ENCODE measurements at regions not wholly inside any gene's neighbourhood (a gene's known extent, or its start where the extent isn't known, plus 50 kb on each side); places are given as distances from the start of the nearest gene placed in this dataset.

DNA sequence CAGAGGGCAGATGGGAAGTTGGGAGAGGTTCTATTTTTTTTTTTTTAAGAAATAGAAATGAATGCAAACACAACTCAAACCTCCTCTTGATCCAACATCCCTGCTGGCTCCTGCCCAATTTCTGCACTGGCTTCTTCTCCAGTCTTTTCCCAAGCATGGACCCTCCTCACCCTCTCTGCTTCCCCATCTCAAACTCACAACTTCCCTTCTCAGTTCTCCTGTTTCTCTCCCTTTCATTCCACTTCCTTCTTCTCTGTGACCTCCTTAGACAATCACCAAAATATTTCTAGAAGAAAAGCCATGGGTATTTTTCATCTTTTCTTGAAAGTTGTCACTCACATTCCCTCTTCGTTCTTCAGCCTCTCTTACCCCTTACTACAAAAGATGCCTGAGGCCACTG lies 85.2 kb upstream of the VPREB1 start:
- H3K9me3 ChIP-seq = no peaks in the 10 kb centered on the region
- peaks cover 10% of the 10 kb centered on the region for H3K27me3 Mint-ChIP-seq (ENCODE audit: insufficient read depth, unreplicated experiment)
- no TSS peak for BruUV-seq (replicated peaks)
- H3K4me1 Mint-ChIP-seq (ENCODE audit: low read depth, unreplicated experiment) = no peaks in the 10 kb centered on the region
- no peaks in the 10 kb centered on the region for H3K36me3 Mint-ChIP-seq (ENCODE audit: insufficient read depth, unreplicated experiment)
- no peaks in the 10 kb centered on the region for H3K27me3 ChIP-seq (replicated peaks; ENCODE audit: control insufficient read depth, insufficient read depth, low read length)
- ChIA-PET CTCF (no interaction called here), POLR2A (no interaction called here)
- TF ChIP-seq, protein P1, sequence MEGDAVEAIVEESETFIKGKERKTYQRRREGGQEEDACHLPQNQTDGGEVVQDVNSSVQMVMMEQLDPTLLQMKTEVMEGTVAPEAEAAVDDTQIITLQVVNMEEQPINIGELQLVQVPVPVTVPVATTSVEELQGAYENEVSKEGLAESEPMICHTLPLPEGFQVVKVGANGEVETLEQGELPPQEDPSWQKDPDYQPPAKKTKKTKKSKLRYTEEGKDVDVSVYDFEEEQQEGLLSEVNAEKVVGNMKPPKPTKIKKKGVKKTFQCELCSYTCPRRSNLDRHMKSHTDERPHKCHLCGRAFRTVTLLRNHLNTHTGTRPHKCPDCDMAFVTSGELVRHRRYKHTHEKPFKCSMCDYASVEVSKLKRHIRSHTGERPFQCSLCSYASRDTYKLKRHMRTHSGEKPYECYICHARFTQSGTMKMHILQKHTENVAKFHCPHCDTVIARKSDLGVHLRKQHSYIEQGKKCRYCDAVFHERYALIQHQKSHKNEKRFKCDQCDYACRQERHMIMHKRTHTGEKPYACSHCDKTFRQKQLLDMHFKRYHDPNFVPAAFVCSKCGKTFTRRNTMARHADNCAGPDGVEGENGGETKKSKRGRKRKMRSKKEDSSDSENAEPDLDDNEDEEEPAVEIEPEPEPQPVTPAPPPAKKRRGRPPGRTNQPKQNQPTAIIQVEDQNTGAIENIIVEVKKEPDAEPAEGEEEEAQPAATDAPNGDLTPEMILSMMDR (IDR thresholded peaks at IDR 0.05; ENCODE audit: insufficient read depth in 1 of 2, low read depth in 1 of 2, low read length in 1 of 2, severe bottlenecking in 1 of 2, unreplicated experiment in 1 of 2) = no peak
- DNase-seq = no peak
- H3K9me3 Mint-ChIP-seq (ENCODE audit: unreplicated experiment) = no peaks in the 10 kb centered on the region
- no peak overlapping the region for H3K4me3 ChIP-seq (ENCODE audit: low read depth, low read length)
- H3K36me3 ChIP-seq (ENCODE audit: control insufficient read depth, insufficient read depth, low read length) = no peaks in the 10 kb centered on the region
- intact Hi-C loops (cut with micrococcal nuclease; ENCODE audit: unreplicated experiment) = no loop called here
- H3K4me3 Mint-ChIP-seq (ENCODE audit: unreplicated experiment) = no peak overlapping the region
- no peaks in the 10 kb centered on the region for H3K4me1 ChIP-seq
- H3K27ac Mint-ChIP-seq (ENCODE audit: unreplicated experiment) = no peak overlapping the region

DNA sequence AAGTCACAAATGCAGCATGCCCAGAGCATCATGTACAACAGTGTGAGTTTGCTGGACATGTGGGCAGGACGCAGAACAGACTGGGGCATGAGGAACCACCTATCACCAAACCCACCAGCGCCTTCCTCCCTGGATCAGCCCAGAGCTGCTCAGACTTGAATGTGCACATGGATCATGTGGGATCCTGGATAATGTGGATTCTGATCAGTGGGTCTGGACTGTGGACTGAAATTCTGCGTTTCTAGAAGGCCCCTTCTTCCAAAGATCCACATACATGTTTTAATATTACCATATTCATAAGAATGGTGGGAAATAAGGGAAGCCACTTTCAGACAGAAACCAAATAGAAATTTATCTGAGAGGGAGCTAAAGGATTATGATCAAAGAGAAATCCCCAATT lies 85.6 kb upstream of the VPREB1 start:
- no TSS peak for BruUV-seq (replicated peaks)
- Histone ChIP-seq H3K36me3 (ENCODE audit: control insufficient read depth, insufficient read depth, low read length) (no peaks in the 10 kb centered on the region), H3K4me3 (ENCODE audit: low read depth, low read length) (no peak overlapping the region), H3K4me1 (no peaks in the 10 kb centered on the region), H3K27me3 (replicated peaks; ENCODE audit: control insufficient read depth, insufficient read depth, low read length) (no peaks in the 10 kb centered on the region), H3K9me3 (no peaks in the 10 kb centered on the region)
- POLR2A ChIA-PET = no interaction called here
- Mint-ChIP-seq H3K9me3 (ENCODE audit: unreplicated experiment) (no peaks in the 10 kb centered on the region), H3K36me3 (ENCODE audit: insufficient read depth, unreplicated experiment) (no peaks in the 10 kb centered on the region), H3K4me3 (ENCODE audit: unreplicated experiment) (no peak overlapping the region), H3K27me3 (ENCODE audit: insufficient read depth, unreplicated experiment) (peaks cover 10% of the 10 kb centered on the region), H3K4me1 (ENCODE audit: low read depth, unreplicated experiment) (no peaks in the 10 kb centered on the region), H3K27ac (ENCODE audit: unreplicated experiment) (no peak overlapping the region)
- intact Hi-C loops (cut with micrococcal nuclease; ENCODE audit: unreplicated experiment) = no loop called here
- TF ChIP-seq, protein P1 (IDR thresholded peaks at IDR 0.05; ENCODE audit: insufficient read depth in 1 of 2, low read depth in 1 of 2, low read length in 1 of 2, severe bottlenecking in 1 of 2, unreplicated experiment in 1 of 2) = no peak
- CTCF ChIA-PET = no interaction called here
- DNase-seq = no peak

DNA sequence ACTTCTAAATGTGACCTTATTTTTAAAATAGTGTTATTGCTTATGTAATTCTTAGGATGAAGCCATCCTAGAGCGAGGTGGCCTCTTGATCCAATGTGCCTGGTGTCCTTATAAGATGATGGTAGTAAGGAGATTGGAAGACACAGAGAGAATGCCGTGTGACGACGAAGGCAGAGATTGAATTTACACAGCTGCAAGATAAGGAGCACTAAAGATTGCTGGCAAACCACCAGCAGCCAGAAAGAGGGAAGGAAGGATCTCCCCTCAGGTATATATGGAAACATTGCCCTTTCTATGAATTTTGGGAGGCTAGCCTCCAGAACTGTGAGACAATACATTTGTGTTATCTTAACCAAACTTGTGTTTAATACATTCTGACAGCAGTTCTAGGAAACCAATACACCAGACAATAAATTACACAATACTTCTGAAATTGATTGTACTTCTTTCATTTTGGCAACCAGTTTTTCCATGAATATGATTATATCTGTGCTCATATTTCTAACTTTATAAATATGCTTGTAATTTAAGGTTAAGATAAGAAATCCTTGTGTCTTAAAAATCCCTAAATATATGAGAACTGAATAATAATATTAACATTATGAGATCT lies 86.3 kb upstream of the VPREB1 start:
- no TSS peak for BruUV-seq (replicated peaks)
- no peaks in the 10 kb centered on the region for H3K27me3 ChIP-seq (replicated peaks; ENCODE audit: control insufficient read depth, insufficient read depth, low read length)
- no peaks in the 10 kb centered on the region for H3K9me3 Mint-ChIP-seq (ENCODE audit: unreplicated experiment)
- H3K9me3 ChIP-seq = no peaks in the 10 kb centered on the region
- ChIA-PET POLR2A (no interaction called here), CTCF (no interaction called here)
- TF ChIP-seq, protein P1 (IDR thresholded peaks at IDR 0.05; ENCODE audit: insufficient read depth in 1 of 2, low read depth in 1 of 2, low read length in 1 of 2, severe bottlenecking in 1 of 2, unreplicated experiment in 1 of 2) = no peak
- H3K4me1 ChIP-seq = no peaks in the 10 kb centered on the region
- H3K4me3 Mint-ChIP-seq (ENCODE audit: unreplicated experiment) = no peak overlapping the region
- no peak overlapping the region for H3K4me3 ChIP-seq (ENCODE audit: low read depth, low read length)
- H3K27me3 Mint-ChIP-seq (ENCODE audit: insufficient read depth, unreplicated experiment) = peaks cover 10% of the 10 kb centered on the region
- DNase-seq = no peak
- H3K4me1 Mint-ChIP-seq (ENCODE audit: low read depth, unreplicated experiment) = no peaks in the 10 kb centered on the region
- intact Hi-C loops (cut with micrococcal nuclease; ENCODE audit: unreplicated experiment) = no loop called here
- no peak overlapping the region for H3K27ac Mint-ChIP-seq (ENCODE audit: unreplicated experiment)
- H3K36me3 ChIP-seq (ENCODE audit: control insufficient read depth, insufficient read depth, low read length) = no peaks in the 10 kb centered on the region
- no peaks in the 10 kb centered on the region for H3K36me3 Mint-ChIP-seq (ENCODE audit: insufficient read depth, unreplicated experiment)

Data from Caco-2 (cell line).